HepG2 (cell line): ENCODE measurements at regions not wholly inside any gene's neighbourhood (a gene's known extent, or its start where the extent isn't known, plus 50 kb on each side); places are given as distances from the start of the nearest gene placed in this dataset.

ENCODE experiments used
- ATAC-seq: fragments of 200-7000 bp; cut with Tn5 transposase; 3 replicates; pipeline ENCODE4 v1.9.1; 2020; ENCODE audit warnings: mild to moderate bottlenecking, moderate library complexity
- BruUV-seq: library from RNA; stranded (reverse); fragments of 400-500 nt; replicated peaks from 2 replicates; lab custom pipeline; 2021; lab: Mats Ljungman, UMichigan
- CTCF ChIA-PET: fragments of 300-600 bp; formaldehyde crosslinking; extraction: SDS; loops from one replicate; lab custom pipeline; 2021; ENCODE audit warnings: low total read pairs, inconsistent platforms, low intra/inter-chr PET ratio; lab: Yijun Ruan, JAX
- POLR2A ChIA-PET: fragments of 350-600 bp; sonication (Branson Sonifier 250); formaldehyde crosslinking; loops from one replicate; lab custom pipeline; 2020; ENCODE audit warnings: antibody characterized with exemption, inconsistent platforms; lab: Yijun Ruan, JAX
- DNase-seq: peaks from one replicate; pipeline ENCODE4 v3.0.0-alpha.2; 2015; ENCODE audit warnings: low spot score
- FAIRE-seq: peaks from 3 replicates; lab custom pipeline; 2011; peaks lifted over from hg19 to GRCh38; lab: Jason Lieb, UNC
- H2AFZ ChIP-seq: one replicate; pipeline ENCODE4 v1.6.1; 2011; ENCODE audit warnings: low read length, inconsistent platforms
- H3K27ac ChIP-seq: fragments of 300-600 bp; 3 replicates; pipeline ENCODE4 v1.8.0; 2011; ENCODE audit warnings: mixed run types, mild to moderate bottlenecking, mixed read lengths, low read length, inconsistent platforms; ENCODE audit not compliant: insufficient read depth; ENCODE audit errors: extremely low read length
- H3K27me3 ChIP-seq, 2 experiments: fragments of 200-600 bp in 1 of 2; 2 replicates in 1 of 2; 3 replicates in 1 of 2; pipeline versions ENCODE4 v1.6.0 to v1.8.0; 2011; ENCODE audit warnings: low read length in 2 of 2, mild to moderate bottlenecking in 2 of 2, moderate library complexity in 2 of 2, inconsistent platforms in 1 of 2; ENCODE audit not compliant: insufficient read depth in 2 of 2, control insufficient read depth in 1 of 2
- H3K36me3 ChIP-seq, 2 experiments: fragments of 200-600 bp in 1 of 2; replicated peaks in 1 of 2; 2 replicates in 1 of 2; 3 replicates in 1 of 2; pipeline versions ENCODE4 v1.5.1 to v1.8.0; 2011; ENCODE audit warnings: low read length in 2 of 2, inconsistent platforms in 1 of 2; ENCODE audit not compliant: insufficient read depth in 2 of 2, control insufficient read depth in 1 of 2
- H3K4me1 ChIP-seq: 2 replicates; pipeline ENCODE4 v1.5.1; 2012; ENCODE audit warnings: low read length, inconsistent platforms; ENCODE audit not compliant: insufficient read depth
- H3K4me2 ChIP-seq: 2 replicates; pipeline ENCODE4 v1.6.0; 2011; ENCODE audit warnings: low read depth, low read length, inconsistent platforms
- H3K4me3 ChIP-seq, 3 experiments: fragments of 200-600 bp in 1 of 3; sonication (generic), shearing (Covaris generic) in 1 of 3; replicated peaks in 1 of 3; 2 replicates each; pipeline ENCODE4 v1.5.1; 2011 to 2016; ENCODE audit warnings: low read length in 3 of 3, inconsistent platforms in 2 of 3, low read depth in 2 of 3, mild to moderate bottlenecking in 2 of 3, control low read depth in 1 of 3, mixed read lengths in 1 of 3; ENCODE audit not compliant: insufficient read depth in 1 of 3
- H3K79me2 ChIP-seq: one replicate; pipeline ENCODE4 v1.6.1; 2011; ENCODE audit warnings: low read length, inconsistent platforms; ENCODE audit not compliant: insufficient read depth
- H3K9ac ChIP-seq: 2 replicates; pipeline ENCODE4 v1.6.0; 2011; ENCODE audit warnings: mild to moderate bottlenecking, low read depth, low read length, inconsistent platforms; ENCODE audit not compliant: insufficient read depth
- H3K9me3 ChIP-seq: 2 replicates; pipeline ENCODE4 v1.5.1; 2012; ENCODE audit warnings: mild to moderate bottlenecking, low read length
- H4K20me1 ChIP-seq: 2 replicates; pipeline ENCODE4 v1.6.0; 2011; ENCODE audit warnings: inconsistent platforms, mild to moderate bottlenecking, low read length, moderate library complexity; ENCODE audit not compliant: insufficient read depth
- ARID2 ChIP-seq: sonication (generic); formaldehyde crosslinking; IDR thresholded peaks from 2 replicates; pipeline ENCODE4 v1.8.1; 2022; ENCODE audit warnings: mild to moderate bottlenecking, missing genetic modification reagents, borderline replicate concordance
- ARID5B ChIP-seq: IDR thresholded peaks from 2 replicates; pipeline ENCODE4 v1.4.0; 2020; ENCODE audit warnings: mild to moderate bottlenecking, missing genetic modification reagents
- EZH2 ChIP-seq: conservative IDR thresholded peaks from 2 replicates; pipeline ENCODE4 v1.6.1; 2012; ENCODE audit warnings: mild to moderate bottlenecking, low read depth, low read length, moderate library complexity
- HOXA7 ChIP-seq: sonication (generic); formaldehyde crosslinking; IDR thresholded peaks from 2 replicates; pipeline ENCODE4 v1.8.1; 2022; ENCODE audit warnings: mild to moderate bottlenecking, missing genetic modification reagents, moderate library complexity
- JARID2 ChIP-seq: sonication (generic); formaldehyde crosslinking; IDR thresholded peaks from 2 replicates; pipeline ENCODE4 v1.8.1; 2023; ENCODE audit warnings: missing genetic modification reagents, inconsistent platforms; ENCODE audit not compliant: insufficient replicate concordance
- POLR2AphosphoS2 ChIP-seq: IDR thresholded peaks from 2 replicates; pipeline ENCODE4 v1.6.1; 2011; ENCODE audit warnings: low read depth, low read length, improper control_type of control experiment
- ZFP1 ChIP-seq: IDR thresholded peaks from 2 replicates; pipeline ENCODE4 v1.6.1; 2016
- ZNF121 ChIP-seq: sonication (generic); formaldehyde crosslinking; IDR thresholded peaks from 2 replicates; pipeline ENCODE4 v1.5.0; 2020; ENCODE audit warnings: mild to moderate bottlenecking, missing genetic modification reagents
- ZNF24 ChIP-seq: fragments of 450-650 bp; IDR thresholded peaks from 2 replicates; pipeline ENCODE4 v1.6.1; 2017; ENCODE audit warnings: antibody characterized with exemption, mild to moderate bottlenecking
- ZNF263 ChIP-seq: sonication (generic); formaldehyde crosslinking; IDR thresholded peaks from 2 replicates; pipeline ENCODE4 v1.4.0; 2020; ENCODE audit warnings: missing genetic modification reagents
- ZNF609 ChIP-seq: sonication (generic); formaldehyde crosslinking; IDR thresholded peaks from 2 replicates; pipeline ENCODE4 v1.4.0; 2020; ENCODE audit warnings: mild to moderate bottlenecking, missing genetic modification reagents, borderline replicate concordance
- WGBS: methylation state at CpG from one replicate; pipeline ENCODE4 v1.1.6; 2017; ENCODE audit warnings: low lambda C conversion rate; 5-methylcytosine and 5-hydroxymethylcytosine counted together
- in situ Hi-C: cut with HindIII; loops from 2 replicates; pipeline ENCODE4 v1.10.0; 2017; ENCODE audit warnings: low pct_unique_long_range_greater_than_20kb; ENCODE audit not compliant: extremely low pct_ligation_motif_present
- intact Hi-C: fragments of 100-400 bp; cut with micrococcal nuclease; formaldehyde crosslinking; loops from one replicate; pipeline ENCODE4 v1.10.0; 2022; ENCODE audit not compliant: unreplicated experiment
- TF ChIP-seq, protein P1 (sequence below), 2 experiments: IDR thresholded peaks; 2 replicates each; pipeline ENCODE4 v1.6.1; 2011 to 2012; ENCODE audit warnings: low read length in 2 of 2, borderline replicate concordance in 1 of 2, low read depth in 1 of 2, mild to moderate bottlenecking in 1 of 2, moderate library complexity in 1 of 2

GRCh38 chr3:145550522-145550921 is 610.5 kb downstream of the PLOD2 start:
- WGBS: 0% methylated on average over 1 of the region's 1 CpG
- Histone ChIP-seq H2AFZ (no peak overlapping the region), H3K27me3 (no peaks in the 10 kb centered on the region), H3K9ac (no peak overlapping the region), H3K36me3 (no peaks in the 10 kb centered on the region), H3K9me3 (no peaks in the 10 kb centered on the region), H3K79me2 (no peaks in the 10 kb centered on the region), H3K27ac (no peak overlapping the region), H3K4me3 (no peak overlapping the region), H3K4me2 (no peak overlapping the region), H3K4me1 (no peaks in the 10 kb centered on the region), H4K20me1 (no peaks in the 10 kb centered on the region)
- no peak for FAIRE-seq
- no peak for ATAC-seq
- DNase-seq: no peak
- in situ Hi-C loops: no loop called here
- ChIA-PET CTCF (no interaction called here), POLR2A (no interaction called here)
- intact Hi-C loops: no loop called here
- no TSS peak for BruUV-seq
- no peak for TF ChIP-seq ZFP1 (CRISPR knock-in tag)
- TF ChIP-seq EZH2: no peak
- TF ChIP-seq ARID5B (CRISPR knock-in tag): no peak
- no peak for TF ChIP-seq ZNF24
- no peak for TF ChIP-seq ZNF121 (CRISPR knock-in tag)
- no peak for TF ChIP-seq HOXA7 (CRISPR knock-in tag)
- TF ChIP-seq, protein P1, sequence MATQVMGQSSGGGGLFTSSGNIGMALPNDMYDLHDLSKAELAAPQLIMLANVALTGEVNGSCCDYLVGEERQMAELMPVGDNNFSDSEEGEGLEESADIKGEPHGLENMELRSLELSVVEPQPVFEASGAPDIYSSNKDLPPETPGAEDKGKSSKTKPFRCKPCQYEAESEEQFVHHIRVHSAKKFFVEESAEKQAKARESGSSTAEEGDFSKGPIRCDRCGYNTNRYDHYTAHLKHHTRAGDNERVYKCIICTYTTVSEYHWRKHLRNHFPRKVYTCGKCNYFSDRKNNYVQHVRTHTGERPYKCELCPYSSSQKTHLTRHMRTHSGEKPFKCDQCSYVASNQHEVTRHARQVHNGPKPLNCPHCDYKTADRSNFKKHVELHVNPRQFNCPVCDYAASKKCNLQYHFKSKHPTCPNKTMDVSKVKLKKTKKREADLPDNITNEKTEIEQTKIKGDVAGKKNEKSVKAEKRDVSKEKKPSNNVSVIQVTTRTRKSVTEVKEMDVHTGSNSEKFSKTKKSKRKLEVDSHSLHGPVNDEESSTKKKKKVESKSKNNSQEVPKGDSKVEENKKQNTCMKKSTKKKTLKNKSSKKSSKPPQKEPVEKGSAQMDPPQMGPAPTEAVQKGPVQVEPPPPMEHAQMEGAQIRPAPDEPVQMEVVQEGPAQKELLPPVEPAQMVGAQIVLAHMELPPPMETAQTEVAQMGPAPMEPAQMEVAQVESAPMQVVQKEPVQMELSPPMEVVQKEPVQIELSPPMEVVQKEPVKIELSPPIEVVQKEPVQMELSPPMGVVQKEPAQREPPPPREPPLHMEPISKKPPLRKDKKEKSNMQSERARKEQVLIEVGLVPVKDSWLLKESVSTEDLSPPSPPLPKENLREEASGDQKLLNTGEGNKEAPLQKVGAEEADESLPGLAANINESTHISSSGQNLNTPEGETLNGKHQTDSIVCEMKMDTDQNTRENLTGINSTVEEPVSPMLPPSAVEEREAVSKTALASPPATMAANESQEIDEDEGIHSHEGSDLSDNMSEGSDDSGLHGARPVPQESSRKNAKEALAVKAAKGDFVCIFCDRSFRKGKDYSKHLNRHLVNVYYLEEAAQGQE (IDR thresholded peaks at IDR 0.05; ENCODE audit: borderline replicate concordance in 1 of 2, low read depth in 1 of 2, low read length in 2 of 2): no peak
- TF ChIP-seq JARID2 (CRISPR knock-in tag): no peak
- no peak for TF ChIP-seq ZNF609 (CRISPR knock-in tag)
- no peak for TF ChIP-seq ARID2 (CRISPR knock-in tag)
- TF ChIP-seq POLR2AphosphoS2: no peak
- no peak for TF ChIP-seq ZNF263
